NCI-H524 (cell line): ENCODE measurements at regions not wholly inside any gene's neighbourhood (a gene's known extent, or its start where the extent isn't known, plus 50 kb on each side); places are given as distances from the start of the nearest gene placed in this dataset.

Experiments used
- DNase-seq, 2 experiments: peaks; one replicate each; lab custom pipeline; 2025; lab: John Stamatoyannopoulos, UW

- no peak for DNase-seq
These were observed 75.3 kb upstream of the MYOCD start for GRCh38 chr17:12590417-12590816.

- DNase-seq, result no peak
These were observed 74.5 kb upstream of the MYOCD start for GRCh38 chr17:12591021-12591735.

GRCh38 chr17:12592941-12593340, 72.7 kb upstream of the MYOCD start:
- no peak for DNase-seq

GRCh38 chr17:12596961-12597360, 68.7 kb upstream of the MYOCD start:
- no peak for DNase-seq

GRCh38 chr17:12597895-12598294, 67.8 kb upstream of the MYOCD start:
- DNase-seq, result no peak

GRCh38 chr17:12599186-12599920, 66.3 kb upstream of the MYOCD start:
- DNase-seq, result no peak

GRCh38 chr17:12600349-12600748, 65.3 kb upstream of the MYOCD start:
- no peak for DNase-seq

- no peak for DNase-seq
These were observed 62.1 kb upstream of the MYOCD start for GRCh38 chr17:12603566-12603965.

GRCh38 chr17:12605222-12605621, 60.5 kb upstream of the MYOCD start:
- DNase-seq, result no peak

GRCh38 chr17:12613566-12613965, 52.1 kb upstream of the MYOCD start:
- no peak for DNase-seq
